DMS79 treated with DMSO at 0.1 percent for 48 hours (cell line): ENCODE measurements at regions not wholly inside any gene's neighbourhood (a gene's known extent, or its start where the extent isn't known, plus 50 kb on each side); places are given as distances from the start of the nearest gene placed in this dataset.

Source experiments
- DNase-seq: peaks from one replicate; lab custom pipeline; 2025; lab: John Stamatoyannopoulos, UW

- DNase-seq: no peak
Observed at GRCh38 chr10:132135053-132135872, 51.5 kb upstream of the DPYSL4 start.

DNA sequence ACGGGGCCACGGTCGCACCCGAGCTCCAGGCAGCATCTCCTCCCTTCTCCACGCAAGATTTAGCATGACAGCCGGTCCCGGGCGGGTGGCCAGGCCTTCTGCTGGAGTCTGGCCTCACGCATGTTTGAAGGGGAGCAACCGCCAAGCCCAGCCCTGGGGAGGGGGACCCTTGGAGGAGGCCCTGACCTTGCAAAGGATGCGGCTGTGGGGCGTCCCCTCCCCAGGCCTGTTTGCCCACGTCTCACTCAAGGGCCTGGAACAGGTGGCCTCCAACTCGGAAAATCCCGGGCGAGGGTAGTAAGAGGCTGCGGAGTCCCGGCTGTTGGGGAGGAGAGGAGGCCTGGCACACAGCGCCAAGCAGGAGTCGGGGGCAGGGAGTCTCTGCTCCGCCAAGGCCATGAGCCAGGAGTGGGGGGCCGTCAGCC is 50.6 kb upstream of the DPYSL4 start:
- peak; percentile 5 for DNase-seq

DNA sequence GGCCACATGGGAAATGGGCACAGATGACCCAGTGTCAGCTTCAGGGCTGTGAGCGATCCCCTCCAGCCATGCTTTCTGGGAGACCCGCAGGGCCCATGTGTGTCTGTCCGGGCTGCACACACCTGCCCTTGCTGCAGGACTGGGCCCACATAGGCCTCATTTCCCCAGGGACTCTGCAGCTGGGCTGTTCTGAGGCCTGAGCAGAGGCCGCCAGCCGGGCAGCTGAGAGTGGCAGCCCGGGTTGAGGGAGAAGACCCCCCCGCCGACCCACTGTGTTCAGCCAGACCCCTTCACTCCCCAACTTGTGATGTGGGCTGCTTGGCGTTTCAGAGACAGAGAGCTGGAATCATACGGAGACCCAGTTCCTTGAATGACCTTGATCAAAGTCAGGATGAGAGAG is 50.1 kb upstream of the DPYSL4 start:
- no peak for DNase-seq
